MM.1S (cell line): ENCODE measurements at regions not wholly inside any gene's neighbourhood (a gene's known extent, or its start where the extent isn't known, plus 50 kb on each side); places are given as distances from the start of the nearest gene placed in this dataset.
"Not testable (repeated sequence)": the region's sequence is repeated elsewhere in the genome, so short reads cannot be mapped to it uniquely, and the experiment has no call there.

Source experiments
- EZH2 ChIP-seq: fragments of 300-600 bp; sonication (generic); optimal IDR thresholded peaks from 2 replicates; pipeline ENCODE3; 2017; ENCODE audit warnings: low read depth, mild to moderate bottlenecking, antibody characterized with exemption, low read length, mixed read lengths
- EZH2phosphoT487 ChIP-seq: fragments of 300-600 bp; sonication (generic); IDR thresholded peaks from 2 replicates; pipeline ENCODE4 v1.6.1; 2018; ENCODE audit warnings: antibody characterized with exemption, low read length
- TF ChIP-seq, protein P1 (sequence below): fragments of 300-600 bp; sonication (generic); IDR thresholded peaks from 2 replicates; pipeline ENCODE4 v1.5.1; 2016; ENCODE audit warnings: antibody characterized with exemption, low read length, mixed read lengths

DNA sequence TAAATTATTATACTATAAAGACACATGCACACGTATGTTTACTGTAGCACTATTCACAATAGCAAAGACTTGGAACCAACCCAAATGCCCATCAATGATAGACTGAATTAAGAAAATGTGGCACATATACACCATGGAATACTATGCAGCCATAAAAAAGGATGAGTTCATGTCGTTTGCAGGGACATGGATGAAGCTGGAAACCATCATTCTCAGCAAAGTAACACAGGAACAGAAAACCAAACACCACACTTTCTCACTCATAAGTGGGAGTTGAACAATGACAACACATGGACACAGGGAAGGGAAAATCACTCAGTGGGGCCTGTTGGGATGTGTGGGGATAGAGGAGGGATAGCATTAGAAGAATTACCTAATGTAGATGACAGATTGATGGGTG is 163.0 kb downstream of the CCDC71L start:
- not testable (repeated sequence) for TF ChIP-seq EZH2, EZH2phosphoT487
- TF ChIP-seq, protein P1, sequence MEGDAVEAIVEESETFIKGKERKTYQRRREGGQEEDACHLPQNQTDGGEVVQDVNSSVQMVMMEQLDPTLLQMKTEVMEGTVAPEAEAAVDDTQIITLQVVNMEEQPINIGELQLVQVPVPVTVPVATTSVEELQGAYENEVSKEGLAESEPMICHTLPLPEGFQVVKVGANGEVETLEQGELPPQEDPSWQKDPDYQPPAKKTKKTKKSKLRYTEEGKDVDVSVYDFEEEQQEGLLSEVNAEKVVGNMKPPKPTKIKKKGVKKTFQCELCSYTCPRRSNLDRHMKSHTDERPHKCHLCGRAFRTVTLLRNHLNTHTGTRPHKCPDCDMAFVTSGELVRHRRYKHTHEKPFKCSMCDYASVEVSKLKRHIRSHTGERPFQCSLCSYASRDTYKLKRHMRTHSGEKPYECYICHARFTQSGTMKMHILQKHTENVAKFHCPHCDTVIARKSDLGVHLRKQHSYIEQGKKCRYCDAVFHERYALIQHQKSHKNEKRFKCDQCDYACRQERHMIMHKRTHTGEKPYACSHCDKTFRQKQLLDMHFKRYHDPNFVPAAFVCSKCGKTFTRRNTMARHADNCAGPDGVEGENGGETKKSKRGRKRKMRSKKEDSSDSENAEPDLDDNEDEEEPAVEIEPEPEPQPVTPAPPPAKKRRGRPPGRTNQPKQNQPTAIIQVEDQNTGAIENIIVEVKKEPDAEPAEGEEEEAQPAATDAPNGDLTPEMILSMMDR, result not testable (repeated sequence)
